Neural crest cell (in vitro differentiated cells): ENCODE measurements at regions not wholly inside any gene's neighbourhood (a gene's known extent, or its start where the extent isn't known, plus 50 kb on each side); places are given as distances from the start of the nearest gene placed in this dataset.
A peak's percentile ranks its signal among the peaks of the same experiment; 100 is the strongest.
"Not testable (repeated sequence)": the region's sequence is repeated elsewhere in the genome, so short reads cannot be mapped to it uniquely, and the experiment has no call there.

Experiments
- DNase-seq: peaks from one replicate; pipeline ENCODE4 v3.0.0; 2021; ENCODE audit warnings: low read depth, mixed read lengths, low spot score
- H3K27ac Mint-ChIP-seq: one replicate; pipeline ENCODE4 v1.8.0; 2021; ENCODE audit warnings: mild to moderate bottlenecking, mixed read lengths; ENCODE audit not compliant: unreplicated experiment
- H3K27me3 Mint-ChIP-seq: 2 replicates; pipeline ENCODE4 v1.8.0; 2021; ENCODE audit warnings: low read depth, mild to moderate bottlenecking, mixed read lengths
- H3K36me3 Mint-ChIP-seq: 2 replicates; pipeline ENCODE4 v1.8.0; 2021; ENCODE audit warnings: low read depth, mild to moderate bottlenecking, mixed read lengths
- H3K4me1 Mint-ChIP-seq: 2 replicates; pipeline ENCODE4 v1.8.0; 2021; ENCODE audit warnings: mixed read lengths
- H3K4me3 Mint-ChIP-seq: one replicate; pipeline ENCODE4 v1.8.0; 2021; ENCODE audit warnings: mild to moderate bottlenecking, mixed read lengths
- H3K9me3 Mint-ChIP-seq: 2 replicates; pipeline ENCODE4 v1.8.0; 2021; ENCODE audit warnings: mixed read lengths
- TF ChIP-seq, protein P1 (sequence below): fragments of 200-600 bp; sonication (generic); conservative IDR thresholded peaks from 2 replicates; pipeline ENCODE4 v1.5.0; 2021; ENCODE audit warnings: antibody characterized with exemption, mild to moderate bottlenecking

DNA sequence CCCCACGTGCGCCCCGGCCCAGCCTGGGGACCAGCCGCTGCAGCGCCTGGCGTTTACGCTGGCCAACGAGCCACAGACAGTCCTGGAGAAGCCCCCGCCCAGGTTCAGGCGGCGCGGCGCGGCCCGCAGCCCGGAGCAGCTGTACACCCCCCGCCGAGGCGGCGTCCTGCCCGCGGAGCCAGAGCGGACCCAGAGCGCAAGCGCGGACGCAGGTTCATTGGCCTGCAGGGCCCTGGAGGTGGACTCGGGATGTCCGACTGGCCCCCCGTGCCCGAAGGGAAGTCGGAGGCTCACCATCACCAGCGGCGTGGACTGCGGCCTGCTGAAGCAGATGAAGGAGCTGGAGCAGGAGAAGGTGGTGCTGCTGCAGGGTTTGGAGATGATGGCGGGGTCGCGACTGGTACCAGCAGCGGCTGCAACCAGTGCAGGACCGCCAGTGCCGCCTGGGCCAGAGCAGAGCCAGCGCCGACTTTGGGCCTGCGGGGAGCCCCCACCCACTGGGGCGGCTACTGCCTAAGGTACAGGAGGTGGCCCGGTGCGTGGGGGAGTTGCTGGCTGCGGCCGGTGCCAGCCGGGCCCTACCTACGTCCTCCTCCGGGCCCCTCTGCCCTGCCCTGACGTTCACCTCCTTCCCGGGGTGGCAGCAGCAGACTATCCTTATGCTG, 72.0 kb upstream of the KCTD7 start:
- Mint-ChIP-seq H3K36me3 (peaks cover 7% of the 10 kb centered on the region), H3K9me3 (no peaks in the 10 kb centered on the region), H3K4me3 (no peak overlapping the region), H3K27me3 (no peaks in the 10 kb centered on the region), H3K27ac (no peak overlapping the region), H3K4me1 (no peaks in the 10 kb centered on the region)
- TF ChIP-seq, protein P1, sequence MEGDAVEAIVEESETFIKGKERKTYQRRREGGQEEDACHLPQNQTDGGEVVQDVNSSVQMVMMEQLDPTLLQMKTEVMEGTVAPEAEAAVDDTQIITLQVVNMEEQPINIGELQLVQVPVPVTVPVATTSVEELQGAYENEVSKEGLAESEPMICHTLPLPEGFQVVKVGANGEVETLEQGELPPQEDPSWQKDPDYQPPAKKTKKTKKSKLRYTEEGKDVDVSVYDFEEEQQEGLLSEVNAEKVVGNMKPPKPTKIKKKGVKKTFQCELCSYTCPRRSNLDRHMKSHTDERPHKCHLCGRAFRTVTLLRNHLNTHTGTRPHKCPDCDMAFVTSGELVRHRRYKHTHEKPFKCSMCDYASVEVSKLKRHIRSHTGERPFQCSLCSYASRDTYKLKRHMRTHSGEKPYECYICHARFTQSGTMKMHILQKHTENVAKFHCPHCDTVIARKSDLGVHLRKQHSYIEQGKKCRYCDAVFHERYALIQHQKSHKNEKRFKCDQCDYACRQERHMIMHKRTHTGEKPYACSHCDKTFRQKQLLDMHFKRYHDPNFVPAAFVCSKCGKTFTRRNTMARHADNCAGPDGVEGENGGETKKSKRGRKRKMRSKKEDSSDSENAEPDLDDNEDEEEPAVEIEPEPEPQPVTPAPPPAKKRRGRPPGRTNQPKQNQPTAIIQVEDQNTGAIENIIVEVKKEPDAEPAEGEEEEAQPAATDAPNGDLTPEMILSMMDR, result no peak
- no peak for DNase-seq

GRCh38 chr7:66557214-66558200, 71.2 kb upstream of the KCTD7 start:
- H3K9me3 Mint-ChIP-seq, result no peaks in the 10 kb centered on the region
- H3K4me1 Mint-ChIP-seq, result no peaks in the 10 kb centered on the region
- peaks cover 7% of the 10 kb centered on the region for H3K36me3 Mint-ChIP-seq
- no peak overlapping the region for H3K4me3 Mint-ChIP-seq
- H3K27ac Mint-ChIP-seq, result no peak overlapping the region
- H3K27me3 Mint-ChIP-seq, result no peaks in the 10 kb centered on the region
- TF ChIP-seq, protein P1, result peak; percentile 88
- peak; percentile 86 for DNase-seq

DNA sequence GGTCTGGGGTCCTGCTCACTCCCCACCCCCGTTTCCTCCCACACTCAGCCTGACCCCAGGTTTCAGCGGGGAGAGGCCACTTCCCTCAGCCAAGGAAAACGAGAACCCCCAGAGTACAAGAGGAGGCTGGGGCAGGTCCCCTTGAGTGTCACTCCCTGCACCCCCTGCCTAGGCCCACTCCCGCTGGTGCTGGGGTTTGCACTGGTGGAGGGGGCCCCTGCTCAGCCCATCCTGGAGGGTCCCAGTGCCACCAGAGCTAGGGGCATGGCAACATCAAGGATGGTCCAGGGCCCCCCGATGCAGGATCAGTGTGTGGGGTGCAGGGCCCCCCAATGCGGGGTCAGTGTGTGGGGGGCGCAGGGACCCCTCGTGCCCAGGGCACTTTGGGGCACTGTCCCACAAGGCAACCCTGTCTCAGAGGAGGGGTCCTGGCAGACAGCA, 70.5 kb upstream of the KCTD7 start:
- H3K4me1 Mint-ChIP-seq, result no peaks in the 10 kb centered on the region
- DNase-seq, result no peak
- peaks cover 7% of the 10 kb centered on the region for H3K36me3 Mint-ChIP-seq
- H3K9me3 Mint-ChIP-seq, result no peaks in the 10 kb centered on the region
- H3K27ac Mint-ChIP-seq, result no peak overlapping the region
- no peaks in the 10 kb centered on the region for H3K27me3 Mint-ChIP-seq
- no peak overlapping the region for H3K4me3 Mint-ChIP-seq
- TF ChIP-seq, protein P1, result no peak

DNA sequence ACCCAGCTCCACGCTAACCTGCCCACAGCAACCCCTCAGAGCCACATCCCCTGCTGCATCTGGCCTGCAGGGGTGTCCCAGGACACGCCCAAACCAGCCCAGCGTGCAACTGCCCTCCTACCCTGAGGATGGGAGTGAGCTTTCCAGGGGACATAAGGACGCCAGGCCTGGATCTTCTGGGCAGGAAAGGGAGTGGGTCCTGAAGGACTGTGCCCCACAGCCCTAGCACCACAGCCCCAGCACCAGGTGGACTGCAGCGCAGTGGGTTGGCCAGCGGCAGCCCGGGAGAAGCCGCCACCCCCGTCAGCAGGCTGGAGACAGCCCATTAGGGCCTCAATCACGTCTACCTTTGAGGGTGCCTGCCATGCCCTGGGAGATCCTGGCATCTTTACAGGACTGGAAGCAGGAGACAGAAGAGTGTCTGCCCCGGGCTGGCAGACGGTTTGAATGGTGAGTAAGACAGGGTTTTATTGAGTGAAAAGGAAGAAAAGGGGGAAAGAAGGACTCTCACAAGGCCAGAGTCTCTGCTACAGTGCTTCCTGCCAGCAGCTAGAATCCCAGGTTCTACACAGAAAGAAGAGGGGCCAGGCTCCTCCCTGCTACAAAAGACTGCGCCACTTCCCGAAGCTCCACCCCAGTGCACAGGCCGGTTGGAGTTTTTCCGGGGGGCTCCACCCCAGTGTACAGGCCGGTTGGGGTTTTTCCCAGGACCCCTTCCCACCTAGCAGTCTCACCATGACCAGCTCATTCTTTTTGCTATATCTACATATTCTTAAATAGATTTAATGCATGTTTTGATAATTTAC, 69.8 kb upstream of the KCTD7 start:
- H3K4me1 Mint-ChIP-seq, result no peaks in the 10 kb centered on the region
- TF ChIP-seq, protein P1, result no peak
- no peak for DNase-seq
- no peak overlapping the region for H3K4me3 Mint-ChIP-seq
- H3K27me3 Mint-ChIP-seq, result no peaks in the 10 kb centered on the region
- no peaks in the 10 kb centered on the region for H3K9me3 Mint-ChIP-seq
- peaks cover 7% of the 10 kb centered on the region for H3K36me3 Mint-ChIP-seq
- no peak overlapping the region for H3K27ac Mint-ChIP-seq

DNA sequence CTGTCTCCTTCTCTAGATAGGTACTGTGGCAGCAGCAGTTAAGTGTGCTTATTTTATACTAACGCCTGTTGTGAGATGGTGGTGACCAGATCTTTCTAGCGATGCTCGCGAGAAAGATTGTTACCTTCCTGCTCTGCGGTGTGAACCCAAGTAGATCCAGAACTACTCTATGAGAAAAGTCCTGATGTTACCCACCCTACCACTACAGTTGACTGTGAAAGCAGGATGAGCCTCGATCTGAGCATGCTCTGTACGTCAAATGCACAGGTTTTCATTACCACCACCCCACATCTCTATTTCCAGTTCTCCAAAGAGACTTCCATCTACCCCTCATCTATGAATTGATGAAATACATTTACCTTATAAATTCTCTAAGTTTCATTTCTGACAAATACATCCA, 64.6 kb upstream of the KCTD7 start:
- Mint-ChIP-seq H3K27me3 (no peaks in the 10 kb centered on the region), H3K36me3 (no peaks in the 10 kb centered on the region), H3K27ac (no peak overlapping the region), H3K4me3 (no peak overlapping the region), H3K4me1 (no peaks in the 10 kb centered on the region), H3K9me3 (no peaks in the 10 kb centered on the region)
- no peak for DNase-seq
- TF ChIP-seq, protein P1, result no peak

GRCh38 chr7:66570179-66570578, 58.5 kb upstream of the KCTD7 start:
- H3K4me3 Mint-ChIP-seq, H3K27me3 Mint-ChIP-seq, H3K27ac Mint-ChIP-seq, H3K9me3 Mint-ChIP-seq, DNase-seq, H3K4me1 Mint-ChIP-seq, H3K36me3 Mint-ChIP-seq: not testable (repeated sequence)
